ENCODE measurements at regions not wholly inside any gene's neighbourhood (a gene's known extent, or its start where the extent isn't known, plus 50 kb on each side); places are given as distances from the start of the nearest gene placed in this dataset.

DNA sequence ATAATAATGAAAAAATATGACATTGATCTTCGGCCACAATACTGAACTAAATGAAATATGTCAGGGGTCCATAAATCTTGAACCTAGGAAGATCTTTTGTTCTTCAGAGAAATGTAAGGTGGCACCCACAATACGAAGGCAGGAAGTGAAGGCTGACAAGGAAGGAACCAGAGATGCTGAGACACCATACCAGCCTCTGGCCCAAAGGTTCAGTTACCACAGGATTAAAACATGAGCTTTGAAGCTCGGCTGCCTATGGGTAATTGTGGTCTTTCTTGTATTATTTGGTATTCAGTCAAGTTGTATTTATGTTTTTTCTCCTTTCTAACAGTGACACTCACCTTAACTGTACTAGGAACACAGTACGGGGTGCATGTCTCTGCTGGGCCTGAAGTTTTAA is 448.8 kb upstream of the SETBP1 start:
- Histone ChIP-seq H3K27ac (no peak overlapping the region), H3K27me3 (no peaks in the 10 kb centered on the region), H3K4me1 (no peaks in the 10 kb centered on the region), H3K4me3 (no peak overlapping the region), H3K36me3 (ENCODE audit: low read depth, missing control alignments) (no peaks in the 10 kb centered on the region), H3K9me3 (no peaks in the 10 kb centered on the region)
- intact Hi-C loops (cut with DNase I; ENCODE audit: low total_unique reads), result no loop called here
- no peak for DNase-seq
- WGBS, 2 donors, result 91 to 93% methylated on average over 4 of the region's 4 CpGs
- TF ChIP-seq, protein P1, sequence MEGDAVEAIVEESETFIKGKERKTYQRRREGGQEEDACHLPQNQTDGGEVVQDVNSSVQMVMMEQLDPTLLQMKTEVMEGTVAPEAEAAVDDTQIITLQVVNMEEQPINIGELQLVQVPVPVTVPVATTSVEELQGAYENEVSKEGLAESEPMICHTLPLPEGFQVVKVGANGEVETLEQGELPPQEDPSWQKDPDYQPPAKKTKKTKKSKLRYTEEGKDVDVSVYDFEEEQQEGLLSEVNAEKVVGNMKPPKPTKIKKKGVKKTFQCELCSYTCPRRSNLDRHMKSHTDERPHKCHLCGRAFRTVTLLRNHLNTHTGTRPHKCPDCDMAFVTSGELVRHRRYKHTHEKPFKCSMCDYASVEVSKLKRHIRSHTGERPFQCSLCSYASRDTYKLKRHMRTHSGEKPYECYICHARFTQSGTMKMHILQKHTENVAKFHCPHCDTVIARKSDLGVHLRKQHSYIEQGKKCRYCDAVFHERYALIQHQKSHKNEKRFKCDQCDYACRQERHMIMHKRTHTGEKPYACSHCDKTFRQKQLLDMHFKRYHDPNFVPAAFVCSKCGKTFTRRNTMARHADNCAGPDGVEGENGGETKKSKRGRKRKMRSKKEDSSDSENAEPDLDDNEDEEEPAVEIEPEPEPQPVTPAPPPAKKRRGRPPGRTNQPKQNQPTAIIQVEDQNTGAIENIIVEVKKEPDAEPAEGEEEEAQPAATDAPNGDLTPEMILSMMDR (IDR thresholded peaks at IDR 0.05), result no peak
- TF ChIP-seq POLR2A (IDR thresholded peaks at IDR 0.05), result no peak

DNA sequence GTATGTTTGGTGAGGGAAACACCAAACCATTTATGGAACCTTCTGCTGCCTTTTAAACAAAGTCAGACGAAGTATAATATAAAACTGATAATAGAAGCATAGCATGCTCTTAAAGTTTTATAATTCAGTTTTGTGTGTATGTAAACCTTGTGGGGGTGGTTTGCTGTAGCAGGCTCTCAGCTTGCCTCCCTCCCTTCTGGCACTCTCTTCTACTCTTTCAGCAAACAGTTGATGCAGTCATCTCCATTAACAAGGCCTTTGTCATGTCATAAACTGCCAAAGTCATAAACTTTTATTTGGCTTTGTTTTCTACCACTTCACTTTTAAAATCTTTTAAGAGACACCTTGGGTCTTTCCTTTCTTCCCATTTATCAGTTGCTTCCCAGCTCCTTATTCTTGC is 448.2 kb upstream of the SETBP1 start:
- no peak for DNase-seq
- Histone ChIP-seq H3K9me3 (no peaks in the 10 kb centered on the region), H3K36me3 (ENCODE audit: low read depth, missing control alignments) (no peaks in the 10 kb centered on the region), H3K27me3 (no peaks in the 10 kb centered on the region), H3K4me1 (no peaks in the 10 kb centered on the region), H3K27ac (no peak overlapping the region), H3K4me3 (no peak overlapping the region)
- intact Hi-C loops (cut with DNase I; ENCODE audit: low total_unique reads), result no loop called here
- WGBS, 2 donors, result 81% methylated on average over 1 of the region's 1 CpG
- TF ChIP-seq POLR2A (IDR thresholded peaks at IDR 0.05), result no peak
- TF ChIP-seq, protein P1 (IDR thresholded peaks at IDR 0.05), result no peak

DNA sequence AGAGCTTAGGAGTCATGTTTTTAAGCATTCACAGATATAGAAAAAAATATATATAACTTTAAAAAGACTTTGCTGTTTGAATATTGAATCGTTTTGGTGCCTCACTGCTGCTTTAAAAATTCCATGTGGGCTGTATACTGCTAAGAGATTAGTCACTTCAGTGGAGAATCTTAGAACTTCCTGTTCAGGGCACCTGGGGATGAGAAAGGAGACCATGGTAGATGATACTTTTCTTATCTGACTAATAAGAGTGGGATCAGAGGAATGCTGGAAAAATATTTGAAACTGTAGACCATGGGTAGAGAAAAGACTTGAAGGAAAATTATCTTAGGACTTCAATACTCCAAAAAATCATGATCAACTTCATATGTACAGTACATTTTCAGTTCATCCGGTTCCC is 442.2 kb upstream of the SETBP1 start:
- H3K27me3 ChIP-seq, result no peaks in the 10 kb centered on the region
- intact Hi-C loops (cut with DNase I; ENCODE audit: low total_unique reads), result no loop called here
- TF ChIP-seq, protein P1 (IDR thresholded peaks at IDR 0.05), result no peak
- no peak for TF ChIP-seq POLR2A (IDR thresholded peaks at IDR 0.05)
- no peaks in the 10 kb centered on the region for H3K36me3 ChIP-seq (ENCODE audit: low read depth, missing control alignments)
- no peaks in the 10 kb centered on the region for H3K9me3 ChIP-seq
- H3K4me3 ChIP-seq, result no peak overlapping the region
- H3K27ac ChIP-seq, result no peak overlapping the region
- WGBS, 2 donors, result 66 to 73% methylated on average over 2 of the region's 2 CpGs
- H3K4me1 ChIP-seq, result no peaks in the 10 kb centered on the region
- DNase-seq, result no peak

DNA sequence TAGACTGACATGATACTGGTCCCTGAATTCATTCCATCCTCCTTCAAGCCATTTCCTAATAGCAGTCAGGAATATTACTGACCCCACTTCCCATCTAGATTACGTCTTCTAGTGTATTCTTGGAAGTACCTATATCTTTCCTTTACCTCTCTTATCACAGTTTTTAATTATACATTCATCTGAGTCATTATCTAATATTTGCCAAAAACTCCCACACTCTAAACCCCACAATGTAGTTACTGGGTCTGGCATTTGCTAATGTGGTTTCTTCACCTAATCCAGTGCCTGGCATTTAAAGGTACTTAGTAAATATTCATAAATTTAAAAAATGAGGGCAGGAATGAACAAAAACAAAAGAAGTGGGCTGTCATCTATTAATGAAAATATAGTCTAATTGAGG is 441.8 kb upstream of the SETBP1 start:
- intact Hi-C loops (cut with DNase I; ENCODE audit: low total_unique reads), result no loop called here

DNA sequence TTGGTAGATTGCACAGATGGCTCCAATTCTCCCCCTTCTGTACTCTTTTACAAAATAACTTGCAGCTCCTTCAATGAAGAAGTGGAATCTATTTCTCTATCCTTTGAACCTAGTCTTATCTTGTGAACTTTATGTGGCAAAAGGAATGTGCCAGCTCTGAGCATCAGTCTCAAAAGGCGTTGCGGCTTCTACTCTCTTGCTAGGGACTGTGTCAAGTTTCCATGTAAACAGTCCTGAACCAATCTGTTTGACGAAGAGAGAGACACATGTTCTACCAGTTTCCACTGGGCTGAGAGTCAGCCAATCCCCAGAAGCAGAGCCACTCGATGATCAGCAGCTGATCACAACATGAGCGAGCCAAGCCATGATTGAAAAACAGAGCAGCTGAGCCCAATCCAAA is 439.7 kb upstream of the SETBP1 start:
- Histone ChIP-seq H3K4me1 (no peaks in the 10 kb centered on the region), H3K36me3 (ENCODE audit: low read depth, missing control alignments) (no peaks in the 10 kb centered on the region), H3K27me3 (no peaks in the 10 kb centered on the region), H3K4me3 (no peak overlapping the region), H3K27ac (no peak overlapping the region), H3K9me3 (no peaks in the 10 kb centered on the region)
- WGBS, 2 donors, result 88 to 90% methylated on average over 5 of the region's 5 CpGs
- intact Hi-C loops (cut with DNase I; ENCODE audit: low total_unique reads), result no loop called here
- DNase-seq, result no peak
- TF ChIP-seq, protein P1 (IDR thresholded peaks at IDR 0.05), result no peak
- no peak for TF ChIP-seq POLR2A (IDR thresholded peaks at IDR 0.05)

More for the DNA sequence above, 441.8 kb upstream of the SETBP1 start:
- no peak for DNase-seq
- 85 to 96% methylated on average over 1 of the region's 1 CpG for WGBS, 2 donors
- no peaks in the 10 kb centered on the region for H3K9me3 ChIP-seq
- H3K4me1 ChIP-seq, result no peaks in the 10 kb centered on the region
- no peak for TF ChIP-seq POLR2A (IDR thresholded peaks at IDR 0.05)
- TF ChIP-seq, protein P1 (IDR thresholded peaks at IDR 0.05), result no peak
- H3K4me3 ChIP-seq, result no peak overlapping the region
- H3K27ac ChIP-seq, result no peak overlapping the region
- no peaks in the 10 kb centered on the region for H3K36me3 ChIP-seq (ENCODE audit: low read depth, missing control alignments)
- no peaks in the 10 kb centered on the region for H3K27me3 ChIP-seq
